ENCODE measurements at regions not wholly inside any gene's neighbourhood (a gene's known extent, or its start where the extent isn't known, plus 50 kb on each side); places are given as distances from the start of the nearest gene placed in this dataset.

- Mint-ChIP-seq H3K27me3 (no peaks in the 10 kb centered on the region), H3K4me1 (peaks cover 28 to 55% (median 37%) of the 10 kb centered on the region in 4 donors), H3K36me3 (peaks cover 0 to 5% (median 4%) of the 10 kb centered on the region in 3 donors), H3K4me3 (no peak overlapping the region), H3K27ac (peak overlapping the region in 2 of 10 donors; percentile 33 to 39), H3K9me3 (peaks cover 0 to 4% (median 0%) of the 10 kb centered on the region in 9 donors)
- DNase-seq = no peak
- ATAC-seq = no peak
- POLR2A ChIA-PET = no interaction called here
Observed at GRCh38 chr2:43062058-43062457, 164.3 kb downstream of the ZFP36L2 start.

- peaks cover 0 to 4% (median 0%) of the 10 kb centered on the region in 9 donors for H3K9me3 Mint-ChIP-seq
- H3K27ac Mint-ChIP-seq = peak overlapping the region; percentile 69 to 95 (median 86)
- ATAC-seq (no peak), DNase-seq (peak in 1 of 10 donors; percentile 55)
- H3K4me3 Mint-ChIP-seq = peak overlapping the region in 8 of 10 donors; percentile 54 to 81 (median 64)
- H3K4me1 Mint-ChIP-seq = peaks cover 27 to 55% (median 36%) of the 10 kb centered on the region in 4 donors
- H3K27me3 Mint-ChIP-seq = no peaks in the 10 kb centered on the region
- H3K36me3 Mint-ChIP-seq = peaks cover 0 to 5% (median 4%) of the 10 kb centered on the region in 3 donors
- POLR2A ChIA-PET = interaction anchor here (1.1 to 1.5 kb wide), 3 partner anchors 19 to 74 kb away, joined by 3 to 10 read pairs (median 4); no protein-coding TSS in a partner anchor
Observed at GRCh38 chr2:43060390-43061016, 165.9 kb downstream of the ZFP36L2 start.

- POLR2A ChIA-PET = interaction anchor here (0.6 to 1.5 kb wide), 11 partner anchors 9 to 165 kb away, joined by 3 to 15 read pairs (median 3); no protein-coding TSS in a partner anchor
- ATAC-seq = peak; percentile 89 to 90
- peaks cover 0 to 4% (median 0%) of the 10 kb centered on the region in 9 donors for H3K9me3 Mint-ChIP-seq
- no peaks in the 10 kb centered on the region for H3K27me3 Mint-ChIP-seq
- H3K4me1 Mint-ChIP-seq = peaks cover 27 to 50% (median 37%) of the 10 kb centered on the region in 4 donors
- H3K27ac Mint-ChIP-seq = peak overlapping the region; percentile 84 to 95 (median 90)
- H3K4me3 Mint-ChIP-seq = peak overlapping the region; percentile 34 to 76 (median 58)
- DNase-seq = peak; percentile 19 to 84 (median 62)
- H3K36me3 Mint-ChIP-seq = peaks cover 0 to 7% (median 4%) of the 10 kb centered on the region in 3 donors
Observed at GRCh38 chr2:43059183-43059897, 167.1 kb downstream of the ZFP36L2 start.

- Mint-ChIP-seq H3K4me1 (peaks cover 27 to 45% (median 36%) of the 10 kb centered on the region in 4 donors), H3K27me3 (no peaks in the 10 kb centered on the region), H3K9me3 (no peaks in the 10 kb centered on the region), H3K27ac (peak overlapping the region in 7 of 10 donors; percentile 18 to 95 (median 68)), H3K4me3 (peak overlapping the region in 6 of 10 donors; percentile 16 to 74 (median 50)), H3K36me3 (peaks cover 0 to 5% (median 0%) of the 10 kb centered on the region in 3 donors)
- POLR2A ChIA-PET = interaction anchor here (0.6 to 1.5 kb wide), 8 partner anchors 12 to 166 kb away, joined by 3 to 15 read pairs (median 4); no protein-coding TSS in a partner anchor
- ATAC-seq (no peak), DNase-seq (peak in 1 of 10 donors; percentile 9)
Observed at GRCh38 chr2:43058726-43059110, 167.7 kb downstream of the ZFP36L2 start.

GRCh38 chr2:43057742-43058725, 168.4 kb downstream of the ZFP36L2 start:
- H3K27me3 Mint-ChIP-seq = no peaks in the 10 kb centered on the region
- peaks cover 27 to 45% (median 36%) of the 10 kb centered on the region in 4 donors for H3K4me1 Mint-ChIP-seq
- peaks cover 0 to 5% (median 0%) of the 10 kb centered on the region in 3 donors for H3K36me3 Mint-ChIP-seq
- H3K9me3 Mint-ChIP-seq = no peaks in the 10 kb centered on the region
- POLR2A ChIA-PET = interaction anchor here (0.6 kb wide), 2 partner anchors 11 to 26 kb away, joined by 3 read pairs; no protein-coding TSS in a partner anchor
- H3K4me3 Mint-ChIP-seq = peak overlapping the region in 5 of 10 donors; percentile 16 to 69 (median 40)
- peak overlapping the region in 5 of 10 donors; percentile 18 to 95 (median 85) for H3K27ac Mint-ChIP-seq
- peak in 1 of 10 donors; percentile 47 for DNase-seq
- no peak for ATAC-seq

- DNase-seq = no peak
- no peaks in the 10 kb centered on the region for H3K9me3 Mint-ChIP-seq
- no peak overlapping the region for H3K4me3 Mint-ChIP-seq
- peaks cover 29 to 47% (median 41%) of the 10 kb centered on the region in 4 donors for H3K4me1 Mint-ChIP-seq
- POLR2A ChIA-PET = no interaction called here
- H3K36me3 Mint-ChIP-seq = peaks cover 0 to 4% (median 0%) of the 10 kb centered on the region in 3 donors
- no peak for ATAC-seq
- H3K27ac Mint-ChIP-seq = peak overlapping the region in 1 of 10 donors; percentile 30
- no peaks in the 10 kb centered on the region for H3K27me3 Mint-ChIP-seq
Observed at GRCh38 chr2:43057026-43057741, 169.2 kb downstream of the ZFP36L2 start.

- peaks cover 35 to 49% (median 46%) of the 10 kb centered on the region in 4 donors for H3K4me1 Mint-ChIP-seq
- no peak for ATAC-seq
- POLR2A ChIA-PET = interaction anchor here (0.9 to 1.1 kb wide), 2 partner anchors 9 to 14 kb away, joined by 3 to 4 read pairs; no protein-coding TSS in a partner anchor
Observed at GRCh38 chr2:43055985-43056384, 170.4 kb downstream of the ZFP36L2 start.

GRCh38 chr2:43055086-43055912, 171.1 kb downstream of the ZFP36L2 start:
- no peaks in the 10 kb centered on the region for H3K27me3 Mint-ChIP-seq
- POLR2A ChIA-PET = interaction anchor here (0.9 to 1.1 kb wide), 2 partner anchors 8 to 15 kb away, joined by 3 to 4 read pairs; no protein-coding TSS in a partner anchor
- ATAC-seq (no peak), DNase-seq (no peak)
- H3K36me3 Mint-ChIP-seq = peaks cover 0 to 2% (median 0%) of the 10 kb centered on the region in 3 donors
- no peaks in the 10 kb centered on the region for H3K9me3 Mint-ChIP-seq
- no peak overlapping the region for H3K4me3 Mint-ChIP-seq
- H3K4me1 Mint-ChIP-seq = peaks cover 37 to 49% (median 46%) of the 10 kb centered on the region in 4 donors
- peak overlapping the region in 2 of 10 donors; percentile 35 to 51 for H3K27ac Mint-ChIP-seq

More at GRCh38 chr2:43055985-43056384, 170.4 kb downstream of the ZFP36L2 start:
- peak overlapping the region in 1 of 10 donors; percentile 51 for H3K27ac Mint-ChIP-seq
- DNase-seq = no peak
- no peak overlapping the region for H3K4me3 Mint-ChIP-seq
- peaks cover 0 to 2% (median 0%) of the 10 kb centered on the region in 3 donors for H3K36me3 Mint-ChIP-seq
- no peaks in the 10 kb centered on the region for H3K27me3 Mint-ChIP-seq
- H3K9me3 Mint-ChIP-seq = no peaks in the 10 kb centered on the region

- H3K4me1 Mint-ChIP-seq = peaks cover 38 to 45% (median 40%) of the 10 kb centered on the region in 4 donors
- ATAC-seq = no peak
- H3K9me3 Mint-ChIP-seq = no peaks in the 10 kb centered on the region
- no peak overlapping the region for H3K27ac Mint-ChIP-seq
- no peaks in the 10 kb centered on the region for H3K27me3 Mint-ChIP-seq
- peaks cover 0 to 2% (median 0%) of the 10 kb centered on the region in 3 donors for H3K36me3 Mint-ChIP-seq
- POLR2A ChIA-PET = interaction anchor here (0.6 kb wide), 1 partner anchor 169 kb away, joined by 3 read pairs; no protein-coding TSS in a partner anchor
- no peak for DNase-seq
- no peak overlapping the region for H3K4me3 Mint-ChIP-seq
Observed at GRCh38 chr2:43054367-43054766, 172.0 kb downstream of the ZFP36L2 start.

- H3K36me3 Mint-ChIP-seq = peaks cover 0 to 2% (median 0%) of the 10 kb centered on the region in 3 donors
- no peak overlapping the region for H3K4me3 Mint-ChIP-seq
- H3K27ac Mint-ChIP-seq = no peak overlapping the region
- DNase-seq = no peak
- POLR2A ChIA-PET = no interaction called here
- H3K9me3 Mint-ChIP-seq = no peaks in the 10 kb centered on the region
- no peak for ATAC-seq
- H3K27me3 Mint-ChIP-seq = no peaks in the 10 kb centered on the region
- H3K4me1 Mint-ChIP-seq = peaks cover 27 to 33% (median 29%) of the 10 kb centered on the region in 4 donors
Observed at GRCh38 chr2:43052944-43053306, 173.5 kb downstream of the ZFP36L2 start.

Data from naive thymus-derived CD8-positive, alpha-beta T cell (primary cell).